Peyer's patch (tissue), 4 donors: ENCODE measurements at regions not wholly inside any gene's neighbourhood (a gene's known extent, or its start where the extent isn't known, plus 50 kb on each side); places are given as distances from the start of the nearest gene placed in this dataset.

Source experiments
- DNase-seq, 3 donors: peaks; one replicate each; pipeline ENCODE4 v3.0.0-alpha.2; 2017 to 2019
- H3K27ac ChIP-seq, 4 donors: fragments of 200-600 bp; sonication (generic); one replicate each; pipeline ENCODE4 v1.5.1; 2016 to 2019
- H3K27me3 ChIP-seq, 2 donors: fragments of 200-600 bp; sonication (generic); one replicate each; pipeline ENCODE4 v1.5.1; 2019
- H3K36me3 ChIP-seq, 3 donors: fragments of 200-600 bp; sonication (generic); one replicate each; pipeline ENCODE4 v1.5.1; 2016 to 2019
- H3K4me1 ChIP-seq, 4 donors: fragments of 200-600 bp; sonication (generic); one replicate each; pipeline ENCODE4 v1.5.1; 2016 to 2019
- H3K4me3 ChIP-seq, 4 donors: fragments of 200-600 bp; sonication (generic); 1 replicate in 3 of 4; 2 replicates in 1 of 4; pipeline ENCODE4 v1.5.1; 2016 to 2019; ENCODE audit warnings: mild to moderate bottlenecking in 1 of 4
- H3K9me3 ChIP-seq, 4 donors: fragments of 200-600 bp; sonication (generic); one replicate each; pipeline ENCODE4 v1.5.1; 2016 to 2019; ENCODE audit warnings: mild to moderate bottlenecking in 1 of 4
- POLR2A ChIP-seq, 2 donors: fragments of 450-650 bp; IDR thresholded peaks; one replicate each; pipeline ENCODE4 v1.5.1; 2017; ENCODE audit warnings: antibody characterized with exemption in 2 of 2, mild to moderate bottlenecking in 2 of 2, moderate library complexity in 2 of 2
- TF ChIP-seq, protein P1 (sequence below), 6 experiments: fragments of 450-650 bp in 4 of 6; fragments of 200-600 bp in 2 of 6; sonication (generic) in 1 of 6; IDR thresholded peaks; one replicate each; pipeline ENCODE4 v1.5.1; 2017 to 2019; ENCODE audit warnings: antibody characterized with exemption in 6 of 6, mild to moderate bottlenecking in 3 of 6, moderate library complexity in 1 of 6

DNA sequence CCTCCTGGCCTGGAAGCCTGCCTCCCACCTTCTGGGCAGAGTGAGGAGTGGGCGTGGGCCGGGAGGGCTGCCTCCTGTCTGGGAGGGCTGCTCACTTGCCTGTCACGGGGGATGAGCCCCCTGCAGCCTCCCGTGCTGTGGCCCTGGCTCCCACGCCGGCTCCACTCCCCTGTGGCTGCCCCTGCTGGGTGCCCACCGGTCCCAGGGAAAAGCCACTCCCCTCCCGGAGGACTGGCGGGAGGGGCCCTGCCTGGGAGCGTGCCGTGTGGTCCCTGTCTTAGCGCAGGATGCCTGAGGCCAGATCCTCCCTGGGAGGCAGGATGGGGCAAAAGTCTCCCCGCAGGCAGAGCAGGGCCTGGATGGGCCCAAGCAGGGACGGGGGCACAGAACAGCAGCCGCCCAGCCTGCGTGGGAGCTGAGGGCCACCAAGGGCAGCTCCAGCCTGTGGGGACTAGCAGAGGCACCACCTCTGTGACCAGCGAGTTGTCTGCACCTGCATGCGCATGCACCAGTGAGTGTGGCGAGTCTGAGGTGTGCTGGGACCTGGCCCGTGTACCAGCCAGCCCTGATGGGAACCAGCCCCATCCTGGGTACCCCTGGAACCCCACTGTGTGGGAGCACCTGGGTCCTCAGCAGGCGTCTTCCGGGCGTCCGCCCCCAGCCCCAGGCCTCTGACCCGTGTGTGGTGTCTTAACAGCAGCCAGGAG, 339.9 kb downstream of the SEC14L1 start:
- Histone ChIP-seq H3K9me3 (no peaks in the 10 kb centered on the region), H3K4me1 (peaks cover under 1 to 39% (median 14%) of the 10 kb centered on the region in 4 donors), H3K4me3 (no peak overlapping the region), H3K27me3 (no peaks in the 10 kb centered on the region), H3K27ac (peak overlapping the region in 3 of 4 donors; percentile 7 to 30 (median 20)), H3K36me3 (peaks cover 0 to 30% (median 0%) of the 10 kb centered on the region in 3 donors)
- TF ChIP-seq, protein P1, sequence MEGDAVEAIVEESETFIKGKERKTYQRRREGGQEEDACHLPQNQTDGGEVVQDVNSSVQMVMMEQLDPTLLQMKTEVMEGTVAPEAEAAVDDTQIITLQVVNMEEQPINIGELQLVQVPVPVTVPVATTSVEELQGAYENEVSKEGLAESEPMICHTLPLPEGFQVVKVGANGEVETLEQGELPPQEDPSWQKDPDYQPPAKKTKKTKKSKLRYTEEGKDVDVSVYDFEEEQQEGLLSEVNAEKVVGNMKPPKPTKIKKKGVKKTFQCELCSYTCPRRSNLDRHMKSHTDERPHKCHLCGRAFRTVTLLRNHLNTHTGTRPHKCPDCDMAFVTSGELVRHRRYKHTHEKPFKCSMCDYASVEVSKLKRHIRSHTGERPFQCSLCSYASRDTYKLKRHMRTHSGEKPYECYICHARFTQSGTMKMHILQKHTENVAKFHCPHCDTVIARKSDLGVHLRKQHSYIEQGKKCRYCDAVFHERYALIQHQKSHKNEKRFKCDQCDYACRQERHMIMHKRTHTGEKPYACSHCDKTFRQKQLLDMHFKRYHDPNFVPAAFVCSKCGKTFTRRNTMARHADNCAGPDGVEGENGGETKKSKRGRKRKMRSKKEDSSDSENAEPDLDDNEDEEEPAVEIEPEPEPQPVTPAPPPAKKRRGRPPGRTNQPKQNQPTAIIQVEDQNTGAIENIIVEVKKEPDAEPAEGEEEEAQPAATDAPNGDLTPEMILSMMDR (IDR thresholded peaks at IDR 0.05), result no peak
- no peak for TF ChIP-seq POLR2A (IDR thresholded peaks at IDR 0.05)
- no peak for DNase-seq

DNA sequence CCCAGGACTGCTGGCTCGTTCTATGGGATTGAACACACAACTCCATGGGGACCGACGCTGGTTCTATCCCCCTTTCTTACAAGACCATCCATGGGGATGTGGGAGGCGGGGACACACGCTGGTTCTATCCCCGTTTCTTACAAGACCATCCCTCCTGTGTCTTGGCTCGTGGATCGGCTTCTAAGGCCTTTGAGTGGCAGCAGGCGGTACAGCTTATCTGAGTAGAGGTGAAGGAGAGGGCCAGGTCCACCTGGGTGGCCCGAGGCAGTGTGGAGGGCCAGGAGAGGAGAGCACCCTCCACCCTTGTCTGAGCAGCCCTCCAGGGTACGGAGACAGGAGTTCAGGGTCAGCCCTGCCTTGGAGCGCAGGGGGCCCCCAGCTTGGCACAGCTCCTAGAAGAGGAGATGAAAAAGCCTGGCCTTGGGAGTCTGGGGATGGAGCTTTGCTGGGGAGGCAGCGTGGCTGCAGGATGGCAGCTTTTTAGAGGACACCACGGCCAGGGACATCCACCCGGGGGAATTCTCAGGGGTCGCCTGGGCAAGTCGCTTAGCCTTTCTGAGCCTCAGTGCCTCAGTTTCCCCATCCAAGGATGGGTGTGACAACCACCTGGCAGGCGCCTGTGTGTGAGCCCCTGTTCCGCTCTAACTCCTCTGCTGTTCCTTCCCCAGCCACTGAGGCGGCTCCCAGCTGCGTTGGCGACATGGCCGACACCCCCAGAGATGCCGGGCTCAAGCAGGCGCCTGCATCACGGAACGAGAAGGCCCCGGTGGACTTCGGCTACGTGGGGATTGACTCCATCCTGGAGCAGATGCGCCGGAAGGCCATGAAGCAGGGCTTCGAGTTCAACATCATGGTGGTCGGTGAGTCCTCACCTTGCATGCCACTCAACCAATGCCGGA, 341.0 kb downstream of the SEC14L1 start:
- no peaks in the 10 kb centered on the region for H3K9me3 ChIP-seq
- DNase-seq, result no peak
- no peaks in the 10 kb centered on the region for H3K27me3 ChIP-seq
- no peak overlapping the region for H3K27ac ChIP-seq
- TF ChIP-seq, protein P1 (IDR thresholded peaks at IDR 0.05), result no peak
- no peak for TF ChIP-seq POLR2A (IDR thresholded peaks at IDR 0.05)
- no peak overlapping the region for H3K4me3 ChIP-seq
- peaks cover 0 to 30% (median 0%) of the 10 kb centered on the region in 3 donors for H3K36me3 ChIP-seq
- peaks cover 0 to 28% (median 8%) of the 10 kb centered on the region in 4 donors for H3K4me1 ChIP-seq

DNA sequence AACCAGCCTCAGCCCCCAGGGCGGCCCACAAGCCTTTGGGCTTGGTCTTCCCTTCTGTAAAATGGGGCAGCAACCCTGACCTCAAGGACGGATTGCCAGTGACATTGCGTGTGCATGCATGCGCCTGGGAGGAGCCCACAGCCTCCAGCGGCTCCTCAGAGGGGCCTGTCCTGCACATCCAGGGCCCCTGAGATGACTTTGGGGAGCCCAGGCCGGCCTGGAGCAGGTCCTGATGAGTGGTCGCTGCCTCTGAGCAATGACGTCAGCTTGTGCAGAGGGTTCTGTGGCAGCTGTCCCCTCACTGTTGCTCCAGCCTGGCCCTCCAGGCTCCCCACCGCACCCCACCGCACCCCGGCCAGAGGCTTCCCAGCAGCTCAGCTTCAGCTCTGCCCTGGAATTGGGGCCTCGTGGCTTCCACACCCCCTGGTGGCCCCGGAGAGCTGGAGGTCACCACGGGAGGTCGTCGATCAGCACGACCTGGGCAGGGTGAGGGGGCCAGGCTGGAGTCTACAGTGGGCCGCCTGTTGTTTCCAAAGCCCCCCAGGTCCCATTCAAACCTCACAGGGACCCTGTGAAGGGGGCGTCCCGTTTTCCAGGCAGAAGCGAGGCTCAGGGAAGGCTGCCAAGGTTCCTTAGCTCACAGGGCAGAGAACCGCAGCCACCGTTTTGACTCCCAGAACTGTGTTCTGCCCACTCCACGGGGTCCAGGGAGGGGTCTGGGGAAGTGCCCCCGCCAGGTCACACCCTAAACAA, 341.8 kb downstream of the SEC14L1 start:
- DNase-seq, result no peak
- peaks cover 0 to 38% (median 0%) of the 10 kb centered on the region in 3 donors for H3K36me3 ChIP-seq
- TF ChIP-seq, protein P1 (IDR thresholded peaks at IDR 0.05), result no peak
- TF ChIP-seq POLR2A (IDR thresholded peaks at IDR 0.05), result no peak
- H3K9me3 ChIP-seq, result no peaks in the 10 kb centered on the region
- no peak overlapping the region for H3K4me3 ChIP-seq
- no peaks in the 10 kb centered on the region for H3K27me3 ChIP-seq
- no peak overlapping the region for H3K27ac ChIP-seq
- peaks cover 0 to 20% (median 8%) of the 10 kb centered on the region in 4 donors for H3K4me1 ChIP-seq

DNA sequence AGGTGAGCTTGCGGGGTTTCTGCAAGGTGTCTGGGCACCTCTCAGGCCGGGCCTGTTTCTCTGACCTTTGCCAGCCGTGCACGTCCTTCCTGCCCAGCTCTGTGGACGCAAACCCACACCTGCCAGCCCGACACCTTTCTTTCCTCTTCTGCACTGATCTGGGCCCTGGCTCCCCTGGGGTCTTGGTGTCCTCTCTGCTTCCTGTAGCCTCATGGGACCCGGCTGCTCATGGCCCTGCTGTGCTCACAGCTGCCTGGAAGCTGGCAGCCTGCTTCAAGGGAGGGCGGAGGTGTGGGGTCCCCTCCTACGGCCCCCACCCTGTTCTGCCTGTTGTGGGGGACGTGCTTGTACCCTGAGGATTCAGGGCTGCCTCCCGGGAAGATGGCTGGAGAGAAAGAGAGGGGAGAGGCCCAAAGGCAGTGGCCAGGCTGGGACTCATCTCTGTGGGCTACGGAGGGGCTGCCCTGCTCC, 342.4 kb downstream of the SEC14L1 start:
- Histone ChIP-seq H3K27me3 (no peaks in the 10 kb centered on the region), H3K4me3 (no peak overlapping the region), H3K27ac (peak overlapping the region in 1 of 4 donors; percentile 38), H3K36me3 (peaks cover 0 to 45% (median 0%) of the 10 kb centered on the region in 3 donors), H3K9me3 (no peaks in the 10 kb centered on the region), H3K4me1 (peaks cover 0 to 20% (median 5%) of the 10 kb centered on the region in 4 donors)
- TF ChIP-seq POLR2A (IDR thresholded peaks at IDR 0.05), result no peak
- TF ChIP-seq, protein P1 (IDR thresholded peaks at IDR 0.05), result no peak
- no peak for DNase-seq

DNA sequence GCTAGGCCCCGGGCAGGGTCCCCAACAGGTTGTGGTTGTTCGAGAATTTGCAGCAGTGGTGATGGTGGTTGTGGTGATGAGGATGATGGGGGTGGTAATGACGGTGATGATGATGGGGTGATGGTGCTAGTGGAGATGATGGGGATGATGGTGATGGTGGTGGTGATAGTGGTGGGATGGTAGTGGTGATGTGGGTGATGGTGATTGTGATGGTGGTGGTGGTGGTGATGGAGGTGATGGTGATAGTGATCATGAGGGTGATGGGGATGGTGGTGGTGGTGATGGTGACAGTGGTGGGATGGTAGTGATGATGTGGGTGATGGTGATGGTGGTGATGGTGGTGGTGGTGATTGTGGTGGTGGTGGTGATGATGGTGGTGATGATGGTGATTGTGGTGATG, 343.3 kb downstream of the SEC14L1 start:
- Histone ChIP-seq H3K4me1 (peaks cover 0 to 16% (median 4%) of the 10 kb centered on the region in 4 donors), H3K4me3 (no peak overlapping the region), H3K36me3 (peaks cover 0 to 54% (median 0%) of the 10 kb centered on the region in 3 donors), H3K9me3 (no peaks in the 10 kb centered on the region), H3K27me3 (no peaks in the 10 kb centered on the region), H3K27ac (no peak overlapping the region)
- TF ChIP-seq, protein P1 (IDR thresholded peaks at IDR 0.05), result no peak
- no peak for DNase-seq
